Brain pericyte (primary cell): ENCODE measurements at regions not wholly inside any gene's neighbourhood (a gene's known extent, or its start where the extent isn't known, plus 50 kb on each side); places are given as distances from the start of the nearest gene placed in this dataset.
"Not testable (repeated sequence)": the region's sequence is repeated elsewhere in the genome, so short reads cannot be mapped to it uniquely, and the experiment has no call there.

Experiments
- DNase-seq: peaks from one replicate; pipeline ENCODE4 v3.0.0-alpha.2; 2012; ENCODE audit warnings: low read depth, low spot score

- DNase-seq: no peak
These were observed 822.9 kb downstream of the BRD1 start for GRCh38 chr22:49004484-49005399.

- not testable (repeated sequence) for DNase-seq
These were observed 830.1 kb downstream of the BRD1 start for GRCh38 chr22:48997605-48998004.

- no peak for DNase-seq
These were observed 834.0 kb downstream of the BRD1 start for GRCh38 chr22:48993655-48994054.

- no peak for DNase-seq
These were observed 843.0 kb downstream of the BRD1 start for GRCh38 chr22:48984639-48985038.

- DNase-seq: no peak
These were observed 845.3 kb downstream of the BRD1 start for GRCh38 chr22:48982321-48982905.

- no peak for DNase-seq
These were observed 846.2 kb downstream of the BRD1 start for GRCh38 chr22:48981371-48982061.

GRCh38 chr22:48980918-48981317 lies 846.8 kb downstream of the BRD1 start:
- DNase-seq: no peak

GRCh38 chr22:48980409-48980808 lies 847.3 kb downstream of the BRD1 start:
- DNase-seq: no peak

GRCh38 chr22:48979482-48979881 lies 848.2 kb downstream of the BRD1 start:
- DNase-seq: no peak

GRCh38 chr22:48976556-48977535 lies 850.8 kb downstream of the BRD1 start:
- no peak for DNase-seq

GRCh38 chr22:48975886-48976285 lies 851.8 kb downstream of the BRD1 start:
- DNase-seq: no peak

GRCh38 chr22:48975316-48975741 lies 852.3 kb downstream of the BRD1 start:
- DNase-seq: no peak

GRCh38 chr22:48974443-48975315 lies 853.0 kb downstream of the BRD1 start:
- no peak for DNase-seq

- no peak for DNase-seq
These were observed 854.0 kb downstream of the BRD1 start for GRCh38 chr22:48973694-48974041.

- DNase-seq: no peak
These were observed 854.5 kb downstream of the BRD1 start for GRCh38 chr22:48972979-48973693.

- no peak for DNase-seq
These were observed 859.3 kb downstream of the BRD1 start for GRCh38 chr22:48968201-48968959.

- DNase-seq: no peak
These were observed 864.3 kb downstream of the BRD1 start for GRCh38 chr22:48963405-48963804.

GRCh38 chr22:48961705-48962104 lies 866.0 kb downstream of the BRD1 start:
- DNase-seq: no peak
